T-helper 1 cell treated with Interleukin-12 subunit alpha and Interleukin-12 subunit beta and Interleukin-4 antibody, amounts not matched to agents 30 μg/mL and 1 μg/mL, for 36 hours (primary cell): ENCODE measurements at regions not wholly inside any gene's neighbourhood (a gene's known extent, or its start where the extent isn't known, plus 50 kb on each side); places are given as distances from the start of the nearest gene placed in this dataset.

Source experiments
- H3K27ac Mint-ChIP-seq: one replicate; pipeline ENCODE4 v1.8.0; 2021; ENCODE audit warnings: mild to moderate bottlenecking, mixed read lengths
- H3K27me3 Mint-ChIP-seq: one replicate; pipeline ENCODE4 v1.8.0; 2021; ENCODE audit warnings: low read depth, mixed read lengths
- H3K36me3 Mint-ChIP-seq: one replicate; pipeline ENCODE4 v1.8.0; 2021; ENCODE audit warnings: low read depth, mixed read lengths
- H3K4me1 Mint-ChIP-seq: one replicate; pipeline ENCODE4 v1.8.0; 2021; ENCODE audit warnings: low read depth, mixed read lengths
- H3K4me3 Mint-ChIP-seq: one replicate; pipeline ENCODE4 v1.8.0; 2021; ENCODE audit warnings: mild to moderate bottlenecking, moderate library complexity, mixed read lengths
- H3K9me3 Mint-ChIP-seq: one replicate; pipeline ENCODE4 v1.8.0; 2021; ENCODE audit warnings: mixed read lengths

GRCh38 chr12:93145086-93145485 lies 216.0 kb upstream of the EEA1 start:
- Mint-ChIP-seq H3K4me3 (no peak overlapping the region), H3K9me3 (no peaks in the 10 kb centered on the region), H3K4me1 (no peaks in the 10 kb centered on the region), H3K27ac (no peak overlapping the region), H3K36me3 (no peaks in the 10 kb centered on the region), H3K27me3 (peaks cover 7% of the 10 kb centered on the region)

- no peaks in the 10 kb centered on the region for H3K4me1 Mint-ChIP-seq
- H3K27me3 Mint-ChIP-seq, result peaks cover 7% of the 10 kb centered on the region
- no peaks in the 10 kb centered on the region for H3K36me3 Mint-ChIP-seq
- H3K27ac Mint-ChIP-seq, result no peak overlapping the region
- no peaks in the 10 kb centered on the region for H3K9me3 Mint-ChIP-seq
- H3K4me3 Mint-ChIP-seq, result no peak overlapping the region
Measured at GRCh38 chr12:93146263-93146939, 217.3 kb upstream of the EEA1 start.

- Mint-ChIP-seq H3K27ac (no peak overlapping the region), H3K9me3 (no peaks in the 10 kb centered on the region), H3K36me3 (no peaks in the 10 kb centered on the region), H3K27me3 (peaks cover 7% of the 10 kb centered on the region), H3K4me1 (no peaks in the 10 kb centered on the region), H3K4me3 (no peak overlapping the region)
Measured at GRCh38 chr12:93146970-93147369, 217.9 kb upstream of the EEA1 start.

DNA sequence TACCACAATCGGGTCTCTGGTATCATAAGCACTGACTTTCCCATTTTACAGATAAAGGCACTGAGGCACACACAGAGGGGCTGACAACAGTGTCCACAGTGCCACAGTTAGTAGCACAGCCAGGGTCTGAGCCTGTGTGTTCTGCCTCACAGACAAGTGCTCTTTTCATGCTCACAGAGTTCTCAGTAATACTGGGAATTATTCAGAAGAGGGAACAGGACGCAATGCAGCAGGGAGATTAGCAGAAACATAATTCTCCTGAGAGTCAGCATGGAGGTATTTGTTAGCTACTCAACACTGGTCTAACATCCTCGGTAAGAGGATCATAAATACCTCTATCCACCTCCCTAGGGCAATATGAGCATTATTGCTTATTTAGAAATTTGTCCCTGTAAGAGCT lies 219.3 kb upstream of the EEA1 start:
- Mint-ChIP-seq H3K4me1 (no peaks in the 10 kb centered on the region), H3K27me3 (peaks cover 4% of the 10 kb centered on the region), H3K27ac (no peak overlapping the region), H3K36me3 (no peaks in the 10 kb centered on the region), H3K4me3 (no peak overlapping the region), H3K9me3 (no peaks in the 10 kb centered on the region)

DNA sequence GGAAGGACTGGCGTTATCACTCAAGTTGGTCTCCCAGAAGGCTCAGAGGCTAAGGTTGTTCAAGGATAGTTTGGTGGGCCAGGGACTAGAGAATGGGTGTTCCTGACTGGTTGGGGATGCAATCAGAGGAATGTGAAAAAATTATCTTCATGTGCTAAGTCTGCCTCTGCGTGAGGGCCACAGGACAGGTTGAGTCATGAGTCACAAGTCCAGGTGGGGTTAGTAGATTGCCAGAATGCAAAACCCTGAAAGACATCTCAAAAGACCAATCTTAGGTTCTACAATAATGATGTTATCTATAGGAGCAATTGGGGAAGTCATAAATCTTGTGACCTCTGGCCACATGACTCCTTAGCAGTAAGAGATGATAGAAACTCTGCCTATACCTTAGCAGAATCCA lies 220.1 kb upstream of the EEA1 start:
- H3K36me3 Mint-ChIP-seq, result no peaks in the 10 kb centered on the region
- H3K9me3 Mint-ChIP-seq, result peaks cover 3% of the 10 kb centered on the region
- H3K27me3 Mint-ChIP-seq, result peaks cover 3% of the 10 kb centered on the region

GRCh38 chr12:93151079-93151762 lies 222.1 kb upstream of the EEA1 start:
- Mint-ChIP-seq H3K27ac (no peak overlapping the region), H3K4me1 (no peaks in the 10 kb centered on the region), H3K36me3 (no peaks in the 10 kb centered on the region), H3K9me3 (peaks cover 4% of the 10 kb centered on the region), H3K27me3 (no peaks in the 10 kb centered on the region), H3K4me3 (no peak overlapping the region)

More for the DNA sequence above, 220.1 kb upstream of the EEA1 start:
- Mint-ChIP-seq H3K27ac (no peak overlapping the region), H3K4me1 (no peaks in the 10 kb centered on the region), H3K4me3 (no peak overlapping the region)

GRCh38 chr12:93152617-93153016 lies 223.5 kb upstream of the EEA1 start:
- Mint-ChIP-seq H3K9me3 (peaks cover 8% of the 10 kb centered on the region), H3K27ac (no peak overlapping the region), H3K36me3 (no peaks in the 10 kb centered on the region), H3K4me1 (no peaks in the 10 kb centered on the region), H3K27me3 (no peaks in the 10 kb centered on the region), H3K4me3 (no peak overlapping the region)

- peaks cover 11% of the 10 kb centered on the region for H3K9me3 Mint-ChIP-seq
- H3K27ac Mint-ChIP-seq, result no peak overlapping the region
- no peak overlapping the region for H3K4me3 Mint-ChIP-seq
- H3K27me3 Mint-ChIP-seq, result no peaks in the 10 kb centered on the region
- H3K36me3 Mint-ChIP-seq, result no peaks in the 10 kb centered on the region
- no peaks in the 10 kb centered on the region for H3K4me1 Mint-ChIP-seq
Measured at GRCh38 chr12:93153321-93153720, 224.2 kb upstream of the EEA1 start.

- H3K27ac Mint-ChIP-seq, result no peak overlapping the region
- no peaks in the 10 kb centered on the region for H3K4me1 Mint-ChIP-seq
- H3K4me3 Mint-ChIP-seq, result no peak overlapping the region
- H3K36me3 Mint-ChIP-seq, result no peaks in the 10 kb centered on the region
- peaks cover 11% of the 10 kb centered on the region for H3K9me3 Mint-ChIP-seq
- H3K27me3 Mint-ChIP-seq, result no peaks in the 10 kb centered on the region
Measured at GRCh38 chr12:93154096-93154728, 223.5 kb upstream of the NUDT4 start.

- Mint-ChIP-seq H3K27ac (no peak overlapping the region), H3K36me3 (no peaks in the 10 kb centered on the region), H3K9me3 (peaks cover 11% of the 10 kb centered on the region), H3K4me3 (no peak overlapping the region), H3K4me1 (no peaks in the 10 kb centered on the region), H3K27me3 (peaks cover 2% of the 10 kb centered on the region)
Measured at GRCh38 chr12:93154753-93155480, 222.8 kb upstream of the NUDT4 start.

DNA sequence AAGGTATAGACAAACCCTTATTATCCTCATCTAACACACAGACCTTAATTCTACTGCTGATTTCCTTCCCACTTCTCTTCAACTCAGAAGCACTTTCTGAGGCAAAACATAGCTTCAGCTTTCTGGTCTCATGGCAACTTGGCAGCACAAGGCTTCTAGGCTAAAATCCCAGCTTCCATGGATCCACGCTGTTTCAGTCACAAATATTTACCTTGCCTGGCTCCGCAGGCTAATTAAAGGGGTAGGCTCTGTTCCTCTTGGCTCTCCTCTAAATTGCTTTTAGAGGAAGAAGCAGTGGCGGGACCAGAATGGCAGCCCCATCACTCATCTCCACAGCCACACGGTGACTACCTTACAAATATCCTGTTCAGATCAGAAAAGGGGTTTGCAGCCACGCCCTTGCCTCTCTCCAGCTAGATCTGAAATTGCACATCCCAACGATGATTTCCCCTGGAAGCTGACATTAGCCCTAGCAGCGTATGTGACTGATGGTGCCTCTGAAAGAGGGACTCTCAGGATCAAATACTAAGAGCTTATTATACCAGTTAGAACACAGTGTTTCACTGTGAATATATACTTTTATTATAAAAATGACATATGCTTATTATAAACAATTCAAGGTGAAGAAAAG lies 221.5 kb upstream of the NUDT4 start:
- Mint-ChIP-seq H3K27me3 (peaks cover 10% of the 10 kb centered on the region), H3K4me1 (no peaks in the 10 kb centered on the region), H3K36me3 (no peaks in the 10 kb centered on the region), H3K27ac (no peak overlapping the region), H3K4me3 (no peak overlapping the region), H3K9me3 (peaks cover 11% of the 10 kb centered on the region)

DNA sequence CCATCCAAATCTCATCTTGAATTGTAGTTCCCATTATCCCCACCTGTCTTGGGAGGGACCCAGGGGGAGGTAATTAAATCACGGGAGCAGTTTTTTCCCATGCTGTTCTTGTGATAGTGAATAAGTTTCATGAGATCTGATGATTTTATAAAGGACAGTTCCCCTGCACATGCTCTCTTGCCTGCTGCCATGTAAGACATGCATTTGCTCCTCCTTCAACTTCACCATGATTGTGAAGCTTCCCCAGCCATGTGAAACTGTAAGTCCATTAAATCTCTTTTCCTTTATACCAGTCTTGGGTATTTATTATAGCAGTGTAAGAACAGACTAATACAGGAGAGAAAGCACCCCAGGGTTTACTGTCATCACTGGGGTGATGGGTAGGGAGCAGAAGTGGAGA lies 220.4 kb upstream of the NUDT4 start:
- Mint-ChIP-seq H3K27me3 (peaks cover 10% of the 10 kb centered on the region), H3K4me3 (no peak overlapping the region), H3K27ac (no peak overlapping the region), H3K9me3 (peaks cover 11% of the 10 kb centered on the region), H3K36me3 (no peaks in the 10 kb centered on the region), H3K4me1 (no peaks in the 10 kb centered on the region)

DNA sequence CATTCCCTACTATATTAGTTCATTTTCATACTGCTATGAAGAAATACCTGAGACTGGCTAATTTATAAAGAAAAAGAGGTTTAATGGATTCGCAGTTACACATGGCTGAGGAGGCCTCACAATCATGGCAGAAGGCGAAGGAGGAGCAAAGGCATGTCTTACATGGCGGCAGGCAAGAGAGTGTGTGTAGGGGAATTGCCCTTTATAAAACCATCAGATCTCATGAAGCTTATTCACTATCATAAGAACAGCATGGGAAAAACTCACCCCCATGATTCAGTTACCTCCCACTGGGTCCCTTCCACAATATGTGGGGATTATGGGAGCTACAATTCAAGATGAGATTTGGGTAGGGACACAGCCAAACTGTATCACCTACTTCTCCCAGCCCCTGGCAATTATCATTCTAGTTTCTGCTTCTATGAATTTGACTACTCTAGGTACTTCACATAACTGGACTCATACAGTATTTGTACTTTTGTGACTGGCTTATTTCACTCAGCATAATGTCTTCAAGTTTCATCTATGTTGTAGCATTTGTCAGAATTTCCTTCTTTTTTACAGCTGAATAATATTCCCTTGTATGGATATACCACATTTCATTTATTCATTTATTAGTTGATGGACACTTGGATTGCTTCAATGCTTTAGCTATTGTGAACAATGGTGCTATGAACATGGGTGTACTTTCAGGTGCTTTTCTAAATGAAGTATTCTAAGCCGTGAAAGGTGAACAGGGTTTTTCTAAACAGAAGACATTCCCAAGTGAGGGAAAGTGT lies 219.5 kb upstream of the NUDT4 start:
- peaks cover 11% of the 10 kb centered on the region for H3K9me3 Mint-ChIP-seq
- H3K4me3 Mint-ChIP-seq, result no peak overlapping the region
- H3K36me3 Mint-ChIP-seq, result no peaks in the 10 kb centered on the region
- peaks cover 12% of the 10 kb centered on the region for H3K27me3 Mint-ChIP-seq
- H3K27ac Mint-ChIP-seq, result no peak overlapping the region
- no peaks in the 10 kb centered on the region for H3K4me1 Mint-ChIP-seq
